Astrocyte (in vitro differentiated cells and primary cell): ENCODE measurements at regions not wholly inside any gene's neighbourhood (a gene's known extent, or its start where the extent isn't known, plus 50 kb on each side); places are given as distances from the start of the nearest gene placed in this dataset.

Experiments
- EZH2 ChIP-seq: IDR thresholded peaks from 2 replicates; pipeline ENCODE4 v1.6.1; 2012; ENCODE audit warnings: mild to moderate bottlenecking, low read length, inconsistent platforms; ENCODE audit not compliant: insufficient read depth
- TF ChIP-seq, protein P1 (sequence below): IDR thresholded peaks from 2 replicates; pipeline ENCODE4 v1.5.1; 2011; ENCODE audit warnings: low read depth, mild to moderate bottlenecking, inconsistent platforms, low read length, moderate library complexity; ENCODE audit not compliant: insufficient read depth

DNA sequence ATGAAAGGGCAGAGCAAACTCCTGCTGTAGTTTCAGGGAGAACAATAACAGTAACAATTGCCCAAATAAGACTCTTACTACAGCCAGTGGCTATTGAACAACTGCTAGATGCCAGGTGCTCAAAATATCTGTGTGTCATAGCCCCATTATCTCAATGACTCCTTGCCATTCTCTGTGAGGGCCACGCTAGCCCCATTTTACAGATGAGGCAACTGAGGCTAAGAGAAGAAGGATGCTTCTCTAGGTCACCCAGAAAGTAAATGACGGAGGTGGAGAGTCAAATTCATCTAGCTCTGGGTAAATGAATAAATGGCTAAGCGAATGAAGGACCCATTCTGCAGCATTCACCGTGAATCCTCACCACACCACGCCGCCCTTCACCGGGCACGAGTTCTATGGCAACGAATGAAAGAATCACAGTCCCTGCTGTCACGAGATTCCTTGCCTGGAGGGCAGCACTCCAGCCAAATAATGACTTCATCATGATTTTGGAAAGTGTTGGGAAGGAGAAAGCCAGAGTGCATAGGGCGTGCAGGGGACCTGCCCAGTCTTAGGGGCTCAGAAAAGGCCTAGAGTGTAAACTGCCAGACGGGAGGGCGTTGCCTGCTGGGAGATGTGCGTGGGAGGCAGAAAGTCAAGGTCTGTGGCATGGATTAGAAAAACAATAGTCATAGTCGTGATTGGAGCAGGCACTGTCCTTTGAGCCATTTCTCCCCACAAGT, 147.2 kb downstream of the C9orf50 start:
- TF ChIP-seq, protein P1, sequence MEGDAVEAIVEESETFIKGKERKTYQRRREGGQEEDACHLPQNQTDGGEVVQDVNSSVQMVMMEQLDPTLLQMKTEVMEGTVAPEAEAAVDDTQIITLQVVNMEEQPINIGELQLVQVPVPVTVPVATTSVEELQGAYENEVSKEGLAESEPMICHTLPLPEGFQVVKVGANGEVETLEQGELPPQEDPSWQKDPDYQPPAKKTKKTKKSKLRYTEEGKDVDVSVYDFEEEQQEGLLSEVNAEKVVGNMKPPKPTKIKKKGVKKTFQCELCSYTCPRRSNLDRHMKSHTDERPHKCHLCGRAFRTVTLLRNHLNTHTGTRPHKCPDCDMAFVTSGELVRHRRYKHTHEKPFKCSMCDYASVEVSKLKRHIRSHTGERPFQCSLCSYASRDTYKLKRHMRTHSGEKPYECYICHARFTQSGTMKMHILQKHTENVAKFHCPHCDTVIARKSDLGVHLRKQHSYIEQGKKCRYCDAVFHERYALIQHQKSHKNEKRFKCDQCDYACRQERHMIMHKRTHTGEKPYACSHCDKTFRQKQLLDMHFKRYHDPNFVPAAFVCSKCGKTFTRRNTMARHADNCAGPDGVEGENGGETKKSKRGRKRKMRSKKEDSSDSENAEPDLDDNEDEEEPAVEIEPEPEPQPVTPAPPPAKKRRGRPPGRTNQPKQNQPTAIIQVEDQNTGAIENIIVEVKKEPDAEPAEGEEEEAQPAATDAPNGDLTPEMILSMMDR, result no peak
- TF ChIP-seq EZH2, result no peak
